Spleen (tissue), 11 donors: ENCODE measurements at regions not wholly inside any gene's neighbourhood (a gene's known extent, or its start where the extent isn't known, plus 50 kb on each side); places are given as distances from the start of the nearest gene placed in this dataset.
"Not testable (repeated sequence)": the region's sequence is repeated elsewhere in the genome, so short reads cannot be mapped to it uniquely, and the experiment has no call there.

Source experiments
- DNase-seq: peaks from one replicate; pipeline ENCODE4 v3.0.0-alpha.2; 2020
- H3K27ac ChIP-seq, 8 donors: fragments of 200-600 bp; sonication (generic) in 7 of 8; 1 replicate in 4 of 8; 2 replicates in 4 of 8; pipeline versions ENCODE4 v1.5.0 to v1.8.0; 2016 to 2021; ENCODE audit warnings: inconsistent platforms in 4 of 8, mild to moderate bottlenecking in 4 of 8, moderate library complexity in 1 of 8
- H3K27me3 ChIP-seq, 7 donors: fragments of 200-600 bp; sonication (generic) in 6 of 7; replicated peaks in 1 of 7; 1 replicate in 4 of 7; 2 replicates in 3 of 7; pipeline versions ENCODE4 v1.5.0 to v1.8.0; 2016 to 2021; ENCODE audit warnings: inconsistent platforms in 3 of 7, mild to moderate bottlenecking in 1 of 7
- H3K36me3 ChIP-seq, 6 donors: fragments of 200-600 bp; sonication (generic) in 5 of 6; 1 replicate in 4 of 6; 2 replicates in 2 of 6; pipeline versions ENCODE4 v1.5.0 to v1.8.0; 2016 to 2021; ENCODE audit warnings: inconsistent platforms in 2 of 6
- H3K4me1 ChIP-seq, 6 donors: fragments of 200-600 bp; sonication (generic) in 5 of 6; 1 replicate in 3 of 6; 2 replicates in 3 of 6; pipeline versions ENCODE4 v1.5.0 to v1.8.0; 2016 to 2021; ENCODE audit warnings: inconsistent platforms in 3 of 6
- H3K4me3 ChIP-seq, 8 donors: fragments of 200-600 bp; sonication (generic) in 7 of 8; 1 replicate in 4 of 8; 2 replicates in 4 of 8; pipeline versions ENCODE4 v1.5.0 to v1.8.0; 2016 to 2021; ENCODE audit warnings: inconsistent platforms in 4 of 8, mild to moderate bottlenecking in 4 of 8, moderate library complexity in 2 of 8
- H3K9me3 ChIP-seq, 8 donors: fragments of 200-600 bp; sonication (generic) in 7 of 8; 1 replicate in 4 of 8; 2 replicates in 4 of 8; pipeline versions ENCODE4 v1.5.0 to v1.8.0; 2016 to 2021; ENCODE audit warnings: inconsistent platforms in 4 of 8
- CTCF ChIP-seq, 11 experiments: fragments of 200-600 bp in 7 of 11; fragments of 450-650 bp in 4 of 11; sonication (generic) in 4 of 11; IDR thresholded peaks in 8 of 11; conservative IDR thresholded peaks in 3 of 11; 1 replicate in 7 of 11; 2 replicates in 4 of 11; pipeline versions ENCODE4 v1.4.0 to v1.8.0; 2016 to 2021; ENCODE audit warnings: antibody characterized with exemption in 11 of 11, inconsistent platforms in 4 of 11, mild to moderate bottlenecking in 1 of 11
- POLR2A ChIP-seq, 3 donors: fragments of 450-650 bp; IDR thresholded peaks; one replicate each; pipeline ENCODE4 v1.5.1; 2017; ENCODE audit warnings: antibody characterized with exemption in 3 of 3, mild to moderate bottlenecking in 1 of 3
- POLR2AphosphoS5 ChIP-seq, 3 donors: sonication (generic); formaldehyde crosslinking; IDR thresholded peaks; one replicate each; pipeline ENCODE4 v1.5.1; 2017; ENCODE audit warnings: antibody characterized with exemption in 3 of 3
- WGBS, 5 donors: extraction: QIAGEN DNeasy Blood & Tissue Kit in 3 of 5; methylation state at CpG; one replicate each; pipeline versions ENCODE4 v1.1.5 to v1.1.7; 2013 to 2018; 5-methylcytosine and 5-hydroxymethylcytosine counted together
- intact Hi-C: fragments of 100-400 bp; cut with DNase I; formaldehyde crosslinking; loops from one replicate; pipeline ENCODE4 v1.15.0; 2023; ENCODE audit warnings: low total_unique reads
- donor health status: healthy with polysubstance abuse.
- donor health status: DM: no; HTN: no; CAD: no; lungs with moderate emphysema.
- donor health status: DM: no; HTN: no; CAD: no.
- donor health status: Bipolar disorder and iron deficiency.
- donor health status: healthy.
- donor health status: DM: no; HTN: no; CAD: no.
- donor health status: DM: yes; HTN: yes; CAD: no.

GRCh38 chr7:108648989-108649388, 79.3 kb downstream of the DNAJB9 start:
- H3K4me1 ChIP-seq: no peaks in the 10 kb centered on the region
- no peak for TF ChIP-seq POLR2AphosphoS5 (IDR thresholded peaks at IDR 0.05)
- TF ChIP-seq POLR2A (IDR thresholded peaks at IDR 0.05): no peak
- no peak for TF ChIP-seq CTCF (IDR thresholded peaks at IDR 0.05 in 8 of 11, conservative IDR thresholded peaks at IDR 0.05 in 3 of 11)
- no peak overlapping the region for H3K4me3 ChIP-seq
- no peaks in the 10 kb centered on the region for H3K9me3 ChIP-seq
- H3K27ac ChIP-seq: no peak overlapping the region
- peaks cover 0 to under 1% (median 0%) of the 10 kb centered on the region in 7 donors for H3K27me3 ChIP-seq
- intact Hi-C loops: no loop called here
- no peaks in the 10 kb centered on the region for H3K36me3 ChIP-seq
- DNase-seq: no peak
- 65 to 80% (median 73%) methylated on average over 6 of the region's 6 CpGs for WGBS, 5 donors

DNA sequence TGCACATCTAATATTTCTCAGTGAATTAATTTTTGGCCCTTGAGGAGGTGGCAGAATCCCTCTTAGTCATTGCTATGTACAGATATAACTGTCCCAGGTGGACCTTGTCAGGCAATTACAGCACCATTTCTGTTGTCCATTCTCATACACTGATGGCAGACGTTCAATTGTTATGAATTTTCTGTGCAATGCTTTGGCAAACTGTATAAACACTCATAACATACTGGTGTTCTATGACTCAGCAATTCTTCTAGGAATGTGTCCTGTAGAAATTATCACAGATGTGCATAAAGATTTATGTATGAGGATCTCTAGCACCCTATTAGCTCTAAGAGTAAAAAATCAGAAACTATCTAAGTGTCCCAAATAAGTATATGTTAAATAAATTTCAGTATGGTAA, 80.8 kb downstream of the DNAJB9 start:
- 11 to 38% (median 24%) methylated on average over 1 of the region's 1 CpG for WGBS, 5 donors
- H3K27ac ChIP-seq: no peak overlapping the region
- H3K27me3 ChIP-seq: no peaks in the 10 kb centered on the region
- intact Hi-C loops: no loop called here
- no peaks in the 10 kb centered on the region for H3K36me3 ChIP-seq
- no peaks in the 10 kb centered on the region for H3K4me1 ChIP-seq
- TF ChIP-seq POLR2AphosphoS5 (IDR thresholded peaks at IDR 0.05) (no peak), CTCF (IDR thresholded peaks at IDR 0.05 in 8 of 11, conservative IDR thresholded peaks at IDR 0.05 in 3 of 11) (no peak)
- no peaks in the 10 kb centered on the region for H3K9me3 ChIP-seq
- no peak for DNase-seq
- H3K4me3 ChIP-seq: no peak overlapping the region

DNA sequence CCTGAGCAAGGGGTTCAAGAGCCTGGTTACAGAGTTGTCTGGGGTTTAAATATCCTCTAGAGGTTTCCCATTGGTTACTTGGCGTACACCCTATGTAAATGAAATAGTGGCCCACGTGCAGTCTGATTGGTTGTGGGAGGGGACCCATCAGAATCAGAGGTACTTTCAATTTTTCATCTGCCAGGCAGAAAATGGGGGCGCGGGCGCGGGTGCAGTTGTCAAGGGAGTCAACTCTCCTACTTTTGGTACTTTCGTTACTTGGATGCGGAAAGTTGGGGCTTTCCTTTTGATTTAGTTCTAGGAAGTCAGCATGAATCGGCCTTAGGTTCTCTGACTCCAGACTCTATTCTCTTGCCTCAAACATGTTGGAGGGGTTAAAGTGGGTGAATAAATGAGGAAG, 83.2 kb downstream of the DNAJB9 start:
- Histone ChIP-seq H3K4me1 (no peaks in the 10 kb centered on the region), H3K9me3 (no peaks in the 10 kb centered on the region), H3K36me3 (no peaks in the 10 kb centered on the region), H3K4me3 (no peak overlapping the region), H3K27me3 (peaks cover 0 to 3% (median 0%) of the 10 kb centered on the region in 7 donors), H3K27ac (no peak overlapping the region)
- DNase-seq: no peak
- WGBS, 5 donors: 88 to 94% (median 92%) methylated on average over 9 of the region's 9 CpGs
- intact Hi-C loops: no loop called here
- TF ChIP-seq POLR2AphosphoS5 (IDR thresholded peaks at IDR 0.05) (no peak), CTCF (IDR thresholded peaks at IDR 0.05 in 8 of 11, conservative IDR thresholded peaks at IDR 0.05 in 3 of 11) (no peak), POLR2A (IDR thresholded peaks at IDR 0.05) (no peak)

- Histone ChIP-seq H3K9me3 (no peaks in the 10 kb centered on the region), H3K27me3 (peaks cover 0 to 3% (median 0%) of the 10 kb centered on the region in 7 donors), H3K36me3 (no peaks in the 10 kb centered on the region), H3K4me1 (no peaks in the 10 kb centered on the region), H3K4me3 (no peak overlapping the region), H3K27ac (no peak overlapping the region)
- no peak for DNase-seq
- no peak for TF ChIP-seq POLR2AphosphoS5 (IDR thresholded peaks at IDR 0.05)
- TF ChIP-seq CTCF (IDR thresholded peaks at IDR 0.05 in 8 of 11, conservative IDR thresholded peaks at IDR 0.05 in 3 of 11): no peak
- no peak for TF ChIP-seq POLR2A (IDR thresholded peaks at IDR 0.05)
- 69 to 86% (median 79%) methylated on average over 4 of the region's 4 CpGs for WGBS, 5 donors
- intact Hi-C loops: no loop called here
These were observed 83.9 kb downstream of the DNAJB9 start for GRCh38 chr7:108653526-108653925.

DNA sequence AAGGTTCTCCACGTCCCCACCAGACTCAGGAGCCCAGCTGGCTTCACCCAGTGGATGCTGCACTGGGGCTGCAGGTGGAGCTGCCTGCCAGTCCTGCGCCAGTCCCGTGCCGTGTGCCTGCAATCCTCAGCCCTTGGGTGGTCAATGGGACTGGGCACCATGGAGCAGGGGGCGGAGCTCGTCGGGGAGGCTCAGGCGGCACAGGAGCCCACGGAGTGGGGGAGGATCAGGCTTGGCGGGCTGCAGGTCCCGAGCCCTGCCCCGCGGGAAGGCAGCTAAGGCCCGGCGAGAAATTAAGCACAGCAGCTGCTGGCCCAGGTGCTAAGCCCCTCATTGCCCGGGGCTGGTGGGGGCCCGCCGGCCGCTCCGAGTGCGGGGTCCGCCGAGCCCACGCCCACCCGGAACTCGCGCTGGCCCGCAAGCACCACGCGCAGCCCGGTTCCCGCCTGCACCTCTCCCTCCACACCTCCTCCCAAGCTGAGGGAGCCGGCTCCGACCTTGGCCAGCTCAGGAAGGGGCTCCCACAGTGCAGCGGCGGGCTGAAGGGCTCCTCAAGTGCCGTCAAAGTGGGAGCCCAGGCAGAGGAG, 87.6 kb downstream of the DNAJB9 start:
- H3K27ac ChIP-seq, H3K4me1 ChIP-seq, H3K36me3 ChIP-seq, H3K27me3 ChIP-seq, intact Hi-C loops, H3K4me3 ChIP-seq, H3K9me3 ChIP-seq: not testable (repeated sequence)
- peak; percentile 71 for DNase-seq
- 88 to 95% (median 92%) methylated on average over 17 to 37 of the region's 37 CpGs for WGBS, 5 donors
